Thoracic aorta (tissue), 2 donors: ENCODE measurements at regions not wholly inside any gene's neighbourhood (a gene's known extent, or its start where the extent isn't known, plus 50 kb on each side); places are given as distances from the start of the nearest gene placed in this dataset.
"Not testable (repeated sequence)": the region's sequence is repeated elsewhere in the genome, so short reads cannot be mapped to it uniquely, and the experiment has no call there.

Experiments
- ATAC-seq: fragments of 150-250 bp; one replicate; pipeline ENCODE4 v1.8.0; 2017; ENCODE audit warnings: low read depth; ENCODE audit not compliant: insufficient number of reproducible peaks, low FRiP score
- DNase-seq: peaks from one replicate; pipeline ENCODE4 v3.0.0-alpha.2; 2020; ENCODE audit warnings: low spot score
- H3K27ac ChIP-seq, 2 donors: fragments of 200-600 bp; sonication (generic); 1 replicate in 1 of 2; 2 replicates in 1 of 2; pipeline ENCODE4 v1.5.1; 2016; ENCODE audit warnings: mild to moderate bottlenecking in 2 of 2, moderate library complexity in 2 of 2
- H3K27me3 ChIP-seq: fragments of 200-600 bp; sonication (generic); replicated peaks from 2 replicates; pipeline ENCODE4 v1.6.0; 2016; ENCODE audit warnings: mild to moderate bottlenecking; ENCODE audit not compliant: insufficient read depth
- H3K36me3 ChIP-seq: fragments of 200-600 bp; sonication (generic); one replicate; pipeline ENCODE4 v1.5.1; 2016
- H3K4me1 ChIP-seq, 2 donors: fragments of 200-600 bp; sonication (generic); 1 replicate in 1 of 2; 2 replicates in 1 of 2; pipeline versions ENCODE4 v1.5.1 to v1.6.0; 2016; ENCODE audit warnings: low read depth in 2 of 2, mild to moderate bottlenecking in 1 of 2; ENCODE audit not compliant: control insufficient read depth in 1 of 2
- H3K4me3 ChIP-seq: fragments of 200-600 bp; sonication (generic); 2 replicates; pipeline ENCODE4 v1.5.1; 2016; ENCODE audit warnings: mild to moderate bottlenecking
- H3K9me3 ChIP-seq: fragments of 200-600 bp; sonication (generic); 2 replicates; pipeline ENCODE4 v1.5.1; 2016
- TF ChIP-seq, protein P1 (sequence below): fragments of 200-600 bp; sonication (generic); IDR thresholded peaks from one replicate; pipeline ENCODE4 v1.5.1; 2019; ENCODE audit warnings: antibody characterized with exemption

DNA sequence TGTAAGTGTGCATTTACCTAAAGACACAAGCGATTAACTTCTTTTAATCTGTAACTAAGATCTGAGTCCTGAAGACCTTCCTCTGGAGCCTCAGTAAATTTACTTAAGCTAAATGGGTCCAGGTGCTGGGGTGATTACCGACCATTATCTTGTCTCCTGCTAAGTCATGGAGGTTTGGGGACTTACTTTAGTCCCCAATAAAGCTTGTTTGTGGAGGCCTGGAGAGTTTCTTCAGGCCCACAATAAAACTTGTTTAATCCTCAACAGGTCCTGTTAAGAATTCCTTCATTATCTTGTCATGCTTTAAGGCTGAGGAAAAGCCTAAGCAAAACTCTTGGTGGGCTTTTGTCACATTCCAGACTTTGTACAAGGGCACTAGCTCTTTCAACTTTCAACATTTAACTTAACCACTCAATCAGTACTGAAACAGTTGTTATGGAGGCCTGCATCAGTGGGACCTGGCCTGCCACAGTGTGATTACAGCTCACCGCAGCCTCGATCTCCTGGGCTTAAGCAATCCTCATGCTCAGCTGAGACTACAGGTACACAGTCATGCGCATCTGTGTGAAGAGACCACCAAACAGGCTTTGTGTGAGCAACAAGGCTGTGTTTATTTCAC lies 84.0 kb downstream of the FMO4 start:
- DNase-seq, result no peak
- no peak for ATAC-seq
- Histone ChIP-seq H3K9me3 (no peaks in the 10 kb centered on the region), H3K27me3 (no peaks in the 10 kb centered on the region), H3K36me3 (no peaks in the 10 kb centered on the region), H3K4me3 (no peak overlapping the region), H3K4me1 (peaks cover under 1 to 4% of the 10 kb centered on the region in 2 donors), H3K27ac (no peak overlapping the region)
- TF ChIP-seq, protein P1, sequence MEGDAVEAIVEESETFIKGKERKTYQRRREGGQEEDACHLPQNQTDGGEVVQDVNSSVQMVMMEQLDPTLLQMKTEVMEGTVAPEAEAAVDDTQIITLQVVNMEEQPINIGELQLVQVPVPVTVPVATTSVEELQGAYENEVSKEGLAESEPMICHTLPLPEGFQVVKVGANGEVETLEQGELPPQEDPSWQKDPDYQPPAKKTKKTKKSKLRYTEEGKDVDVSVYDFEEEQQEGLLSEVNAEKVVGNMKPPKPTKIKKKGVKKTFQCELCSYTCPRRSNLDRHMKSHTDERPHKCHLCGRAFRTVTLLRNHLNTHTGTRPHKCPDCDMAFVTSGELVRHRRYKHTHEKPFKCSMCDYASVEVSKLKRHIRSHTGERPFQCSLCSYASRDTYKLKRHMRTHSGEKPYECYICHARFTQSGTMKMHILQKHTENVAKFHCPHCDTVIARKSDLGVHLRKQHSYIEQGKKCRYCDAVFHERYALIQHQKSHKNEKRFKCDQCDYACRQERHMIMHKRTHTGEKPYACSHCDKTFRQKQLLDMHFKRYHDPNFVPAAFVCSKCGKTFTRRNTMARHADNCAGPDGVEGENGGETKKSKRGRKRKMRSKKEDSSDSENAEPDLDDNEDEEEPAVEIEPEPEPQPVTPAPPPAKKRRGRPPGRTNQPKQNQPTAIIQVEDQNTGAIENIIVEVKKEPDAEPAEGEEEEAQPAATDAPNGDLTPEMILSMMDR, result no peak

DNA sequence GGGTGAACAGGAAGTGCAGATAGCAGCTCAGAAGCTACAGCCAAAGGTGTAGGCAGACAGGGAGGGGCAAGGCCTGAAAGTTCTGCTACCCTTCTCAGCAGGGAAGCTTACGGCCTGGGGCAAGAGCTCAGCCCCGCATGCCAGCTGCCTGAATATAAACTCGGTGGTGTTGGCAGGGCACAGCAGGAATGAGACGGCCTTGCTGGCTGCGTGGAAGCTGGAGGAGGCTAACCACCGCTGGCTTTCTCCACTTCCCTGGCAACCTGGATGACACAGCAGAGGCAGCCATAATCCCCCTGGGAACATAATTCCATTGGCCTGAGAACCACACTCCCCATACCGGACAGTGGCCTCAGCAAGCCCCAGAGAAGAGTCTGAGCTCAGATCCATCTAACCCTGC lies 81.9 kb upstream of the PRRC2C start:
- TF ChIP-seq, protein P1, result no peak
- DNase-seq, result peak; percentile 3

DNA sequence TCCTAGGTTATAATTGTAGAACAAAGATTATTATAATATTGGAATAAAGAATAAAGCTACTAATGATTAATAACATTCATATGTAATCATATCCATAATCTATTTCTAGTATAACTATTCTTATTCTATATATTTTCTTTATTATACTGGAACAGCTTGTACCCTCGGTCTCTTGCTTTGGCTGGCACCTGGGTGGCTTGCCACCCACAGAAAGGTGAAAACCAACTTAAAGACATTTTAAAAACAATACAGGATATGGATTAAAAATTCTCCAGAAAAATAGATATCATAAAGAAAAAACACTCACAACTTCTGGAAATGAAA lies 80.0 kb upstream of the PRRC2C start:
- Histone ChIP-seq H3K4me3 (no peak overlapping the region), H3K27ac (no peak overlapping the region), H3K9me3 (no peaks in the 10 kb centered on the region), H3K27me3 (no peaks in the 10 kb centered on the region), H3K36me3 (no peaks in the 10 kb centered on the region), H3K4me1 (peaks cover 12 to 25% of the 10 kb centered on the region in 2 donors)
- TF ChIP-seq, protein P1, result no peak
- ATAC-seq (no peak), DNase-seq (no peak)

More for the DNA sequence above, 81.9 kb upstream of the PRRC2C start:
- ATAC-seq, result no peak
- H3K4me3 ChIP-seq, result no peak overlapping the region
- no peaks in the 10 kb centered on the region for H3K36me3 ChIP-seq
- H3K4me1 ChIP-seq, result peaks cover 12 to 25% of the 10 kb centered on the region in 2 donors
- H3K27ac ChIP-seq, result peak overlapping the region; percentile 73 to 78
- H3K9me3 ChIP-seq, result no peaks in the 10 kb centered on the region
- H3K27me3 ChIP-seq, result no peaks in the 10 kb centered on the region

DNA sequence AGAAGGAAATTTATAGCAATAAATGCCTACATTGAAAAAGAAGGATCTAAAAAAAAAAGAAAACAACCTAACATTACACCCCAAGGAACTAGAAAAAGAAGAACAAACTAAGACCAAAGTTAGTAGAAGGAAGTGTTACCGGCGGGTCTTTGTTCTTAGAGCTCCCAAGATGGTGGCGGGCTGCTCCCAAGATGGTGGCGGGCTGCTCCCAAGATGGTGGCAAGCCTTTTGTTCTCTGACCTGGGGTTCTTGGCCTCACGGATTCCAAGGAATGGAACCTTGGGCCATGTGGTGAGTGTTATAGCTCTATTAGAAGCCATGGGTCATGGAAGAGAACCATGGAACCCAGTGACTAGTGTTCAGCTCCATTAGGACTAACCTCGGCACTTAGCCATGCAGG lies 71.8 kb upstream of the PRRC2C start:
- not testable (repeated sequence) for H3K27me3 ChIP-seq, DNase-seq, H3K4me3 ChIP-seq, H3K9me3 ChIP-seq, H3K27ac ChIP-seq, H3K4me1 ChIP-seq, ATAC-seq, H3K36me3 ChIP-seq

DNA sequence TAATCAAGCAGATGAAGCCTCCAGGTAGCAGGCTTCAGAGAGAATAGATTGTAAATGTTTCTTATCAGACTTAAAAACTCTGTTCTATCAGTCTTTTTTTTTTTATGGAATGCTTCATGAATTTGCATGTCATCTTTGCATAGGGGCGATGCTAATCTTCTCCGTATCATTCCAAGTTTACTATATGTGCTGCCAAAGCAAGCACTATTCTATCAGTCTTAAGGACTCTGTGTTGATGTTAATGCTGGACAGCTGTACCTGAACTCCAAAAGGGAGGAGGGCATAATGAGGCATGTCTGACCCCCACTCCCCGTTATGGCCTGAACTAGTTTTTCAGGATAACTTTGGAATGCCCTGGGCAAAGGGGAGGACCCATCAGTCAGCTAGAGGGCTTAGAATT lies 66.8 kb upstream of the PRRC2C start:
- Histone ChIP-seq H3K36me3 (no peaks in the 10 kb centered on the region), H3K9me3 (no peaks in the 10 kb centered on the region), H3K27me3 (no peaks in the 10 kb centered on the region), H3K4me1 (peaks cover 9% of the 10 kb centered on the region in 2 donors), H3K27ac (no peak overlapping the region), H3K4me3 (no peak overlapping the region)
- ATAC-seq (no peak), DNase-seq (no peak)
- TF ChIP-seq, protein P1, result no peak

DNA sequence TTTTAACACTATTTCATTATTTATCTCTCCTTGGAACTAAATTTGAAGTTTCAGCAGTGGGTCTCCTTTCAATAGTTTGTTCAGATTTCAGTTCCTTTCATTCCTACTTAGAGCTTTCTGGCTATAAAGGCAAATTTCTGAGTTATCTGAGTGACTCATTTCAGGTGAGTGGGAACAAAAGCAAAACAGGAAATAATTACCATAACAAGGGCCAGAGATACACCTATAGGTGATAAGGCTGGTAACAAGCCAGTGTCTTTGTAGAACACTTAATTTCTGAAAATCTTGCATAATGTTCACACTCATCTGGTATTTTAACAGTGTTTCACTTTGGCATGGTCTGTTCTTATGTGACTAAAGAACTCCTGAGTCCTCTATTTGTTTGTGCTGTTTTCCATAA lies 64.5 kb upstream of the PRRC2C start:
- Histone ChIP-seq H3K27me3 (no peaks in the 10 kb centered on the region), H3K4me3 (no peak overlapping the region), H3K27ac (no peak overlapping the region), H3K9me3 (no peaks in the 10 kb centered on the region), H3K36me3 (no peaks in the 10 kb centered on the region), H3K4me1 (peaks cover 9% of the 10 kb centered on the region in 2 donors)
- ATAC-seq, result no peak
- no peak for DNase-seq
- TF ChIP-seq, protein P1, result no peak
